ENCODE measurements at regions not wholly inside any gene's neighbourhood (a gene's known extent, or its start where the extent isn't known, plus 50 kb on each side); places are given as distances from the start of the nearest gene placed in this dataset.
"Not testable (repeated sequence)": the region's sequence is repeated elsewhere in the genome, so short reads cannot be mapped to it uniquely, and the experiment has no call there.

DNA sequence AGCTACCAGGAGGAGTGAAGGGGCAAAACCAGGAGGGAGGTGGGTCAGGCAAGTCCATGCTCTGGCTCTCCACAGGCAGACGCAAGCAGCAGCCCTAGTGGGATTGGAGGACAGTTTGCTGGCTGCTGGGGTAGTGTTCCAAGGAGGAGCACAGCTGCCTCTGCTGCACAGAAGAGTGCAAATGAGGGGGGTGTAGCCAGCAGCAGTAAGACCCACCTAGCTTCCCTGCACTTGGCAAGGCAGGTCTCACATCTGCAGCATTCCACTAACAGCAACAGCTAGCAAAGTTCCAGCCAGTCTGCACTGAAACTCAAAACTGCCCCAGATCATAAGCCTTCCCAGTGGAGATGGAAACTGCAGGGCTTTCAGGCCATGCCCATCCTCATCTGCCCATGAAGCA, 405.0 kb downstream of the UTRN start:
- TF ChIP-seq CTCF (IDR thresholded peaks at IDR 0.05; ENCODE audit: unreplicated experiment), result no peak
- Mint-ChIP-seq H3K4me3 (ENCODE audit: unreplicated experiment) (no peak overlapping the region), H3K27me3 (ENCODE audit: unreplicated experiment) (peaks cover 3% of the 10 kb centered on the region), H3K27ac (ENCODE audit: unreplicated experiment) (no peak overlapping the region), H3K9me3 (ENCODE audit: unreplicated experiment) (no peaks in the 10 kb centered on the region), H3K36me3 (ENCODE audit: low read depth, unreplicated experiment) (peaks cover 9% of the 10 kb centered on the region), H3K4me1 (ENCODE audit: unreplicated experiment) (no peaks in the 10 kb centered on the region)
- no peak for DNase-seq (ENCODE audit: low spot score)

DNA sequence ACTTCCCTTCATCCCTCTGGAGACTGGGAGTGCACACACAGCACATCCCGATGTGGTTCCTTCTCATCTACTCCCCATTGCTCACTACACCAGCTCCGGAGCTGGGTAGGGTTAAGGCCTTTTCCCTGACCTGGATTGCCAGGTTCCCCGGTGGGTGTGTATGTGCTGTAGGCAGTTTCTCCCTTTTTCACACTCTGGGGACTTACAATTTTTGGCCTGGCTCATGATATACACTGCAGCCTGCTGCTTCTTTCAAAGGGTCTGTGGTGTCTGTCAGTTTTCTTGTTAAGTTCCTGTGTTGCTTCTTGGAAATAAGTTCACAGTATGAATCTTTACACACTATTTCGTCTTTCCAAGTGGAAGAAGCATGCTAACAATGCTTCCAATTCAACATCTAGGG, 405.5 kb downstream of the UTRN start:
- TF ChIP-seq CTCF (IDR thresholded peaks at IDR 0.05; ENCODE audit: unreplicated experiment), result no peak
- DNase-seq (ENCODE audit: low spot score), result no peak
- Mint-ChIP-seq H3K27me3 (ENCODE audit: unreplicated experiment) (peaks cover 3% of the 10 kb centered on the region), H3K36me3 (ENCODE audit: low read depth, unreplicated experiment) (peaks cover 9% of the 10 kb centered on the region), H3K4me3 (ENCODE audit: unreplicated experiment) (no peak overlapping the region), H3K27ac (ENCODE audit: unreplicated experiment) (no peak overlapping the region), H3K9me3 (ENCODE audit: unreplicated experiment) (no peaks in the 10 kb centered on the region), H3K4me1 (ENCODE audit: unreplicated experiment) (no peaks in the 10 kb centered on the region)

DNA sequence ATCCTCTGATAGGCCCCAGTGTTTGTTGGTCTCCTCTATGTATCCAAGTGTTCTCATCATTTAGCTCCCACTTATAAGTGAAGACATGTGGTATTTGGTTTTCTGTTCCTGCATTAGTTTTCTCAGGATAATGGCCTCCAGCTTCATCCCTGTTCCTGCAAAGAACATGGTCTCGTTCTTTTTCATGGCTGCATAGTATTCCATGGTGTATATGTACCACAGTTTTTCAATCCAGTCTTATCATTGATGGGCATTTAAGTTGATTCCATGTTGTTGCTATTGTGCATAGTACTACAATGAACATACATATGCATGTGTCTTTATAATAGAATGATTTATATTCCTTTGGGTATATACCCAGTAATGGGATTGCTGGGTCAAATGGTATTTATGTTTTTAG, 406.9 kb downstream of the UTRN start:
- DNase-seq (ENCODE audit: low spot score); H3K4me1 Mint-ChIP-seq (ENCODE audit: unreplicated experiment); H3K4me3 Mint-ChIP-seq (ENCODE audit: unreplicated experiment); H3K9me3 Mint-ChIP-seq (ENCODE audit: unreplicated experiment); H3K27me3 Mint-ChIP-seq (ENCODE audit: unreplicated experiment); H3K36me3 Mint-ChIP-seq (ENCODE audit: low read depth, unreplicated experiment); H3K27ac Mint-ChIP-seq (ENCODE audit: unreplicated experiment): not testable (repeated sequence)

- Mint-ChIP-seq H3K36me3 (ENCODE audit: low read depth, unreplicated experiment) (peaks cover 5% of the 10 kb centered on the region), H3K27me3 (ENCODE audit: unreplicated experiment) (no peaks in the 10 kb centered on the region), H3K27ac (ENCODE audit: unreplicated experiment) (no peak overlapping the region), H3K9me3 (ENCODE audit: unreplicated experiment) (no peaks in the 10 kb centered on the region), H3K4me3 (ENCODE audit: unreplicated experiment) (no peak overlapping the region), H3K4me1 (ENCODE audit: unreplicated experiment) (no peaks in the 10 kb centered on the region)
- no peak for DNase-seq (ENCODE audit: low spot score)
- no peak for TF ChIP-seq CTCF (IDR thresholded peaks at IDR 0.05; ENCODE audit: unreplicated experiment)
Observed at GRCh38 chr6:144695858-144696533, 410.9 kb downstream of the UTRN start.

DNA sequence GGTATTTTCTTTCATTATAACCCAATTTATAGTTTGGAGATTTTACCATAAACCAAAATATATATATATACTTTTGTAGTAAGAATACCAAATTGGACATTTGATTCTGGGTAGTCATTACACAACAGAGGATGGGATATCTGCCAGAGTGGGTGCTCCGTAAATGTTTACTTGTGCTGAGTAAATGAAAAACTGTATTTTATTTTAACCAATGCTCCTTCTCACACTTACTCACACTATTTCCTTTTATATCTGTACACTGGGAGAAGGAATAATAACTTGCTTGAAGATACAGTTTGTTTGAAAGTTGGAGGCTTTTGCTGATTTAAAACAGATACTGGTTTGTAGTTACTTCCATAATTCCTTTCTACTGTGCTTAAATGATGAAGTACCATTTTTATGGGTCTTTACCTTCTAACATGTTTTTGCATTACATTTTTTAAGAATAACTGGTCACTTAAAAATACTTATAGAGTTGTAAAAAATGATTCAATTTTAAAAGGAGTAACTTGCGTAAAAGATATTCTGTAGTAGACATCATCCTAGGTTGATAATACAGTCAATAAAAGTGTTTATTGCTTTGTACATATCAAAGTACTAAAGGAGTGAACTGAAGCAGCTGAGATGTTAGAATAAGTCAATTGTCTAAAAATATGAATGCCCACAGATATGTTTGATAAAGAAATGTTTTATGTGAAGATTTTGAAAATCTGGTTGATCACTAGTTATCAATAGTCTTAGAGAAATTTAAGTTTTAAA, 411.7 kb downstream of the UTRN start:
- DNase-seq (ENCODE audit: low spot score), result no peak
- TF ChIP-seq CTCF (IDR thresholded peaks at IDR 0.05; ENCODE audit: unreplicated experiment), result no peak
- Mint-ChIP-seq H3K9me3 (ENCODE audit: unreplicated experiment) (no peaks in the 10 kb centered on the region), H3K36me3 (ENCODE audit: low read depth, unreplicated experiment) (no peaks in the 10 kb centered on the region), H3K27ac (ENCODE audit: unreplicated experiment) (no peak overlapping the region), H3K4me1 (ENCODE audit: unreplicated experiment) (no peaks in the 10 kb centered on the region), H3K27me3 (ENCODE audit: unreplicated experiment) (no peaks in the 10 kb centered on the region), H3K4me3 (ENCODE audit: unreplicated experiment) (no peak overlapping the region)

Measured in endothelial cell (in vitro differentiated cells).